HEK293 (cell line): ENCODE measurements at regions not wholly inside any gene's neighbourhood (a gene's known extent, or its start where the extent isn't known, plus 50 kb on each side); places are given as distances from the start of the nearest gene placed in this dataset.

Experiments
- CTCF ChIP-seq: fragments of 450-650 bp; formaldehyde crosslinking; IDR thresholded peaks from 2 replicates; pipeline ENCODE4 v1.5.1; 2016; ENCODE audit warnings: missing biosample characterization, missing genetic modification characterization
- GLIS1 ChIP-seq: fragments of 450-650 bp; formaldehyde crosslinking; IDR thresholded peaks from 2 replicates; pipeline ENCODE4 v1.5.1; 2016; ENCODE audit warnings: missing biosample characterization, missing genetic modification characterization
- KLF10 ChIP-seq: fragments of 450-650 bp; IDR thresholded peaks from 2 replicates; pipeline ENCODE4 v1.5.1; 2018; ENCODE audit warnings: missing biosample characterization, mild to moderate bottlenecking, missing genetic modification characterization
- PRDM4 ChIP-seq: fragments of 450-650 bp; formaldehyde crosslinking; IDR thresholded peaks from 2 replicates; pipeline ENCODE4 v1.5.1; 2017; ENCODE audit warnings: missing biosample characterization, missing genetic modification characterization
- SCRT1 ChIP-seq: fragments of 450-650 bp; formaldehyde crosslinking; IDR thresholded peaks from 2 replicates; pipeline ENCODE4 v1.5.1; 2016; ENCODE audit warnings: missing biosample characterization, missing genetic modification characterization, borderline replicate concordance
- TCF7L2 ChIP-seq: IDR thresholded peaks from 2 replicates; pipeline ENCODE4 v1.6.1; 2011; ENCODE audit warnings: low read depth, mild to moderate bottlenecking, inconsistent platforms, low read length, moderate library complexity, borderline replicate concordance
- ZFP37 ChIP-seq: fragments of 450-650 bp; formaldehyde crosslinking; IDR thresholded peaks from 2 replicates; pipeline ENCODE4 v1.5.1; 2016; ENCODE audit warnings: missing biosample characterization, missing genetic modification characterization
- TF ChIP-seq, protein P1 (sequence below): fragments of 450-650 bp; formaldehyde crosslinking; IDR thresholded peaks from 2 replicates; pipeline ENCODE4 v1.5.1; 2017; ENCODE audit warnings: missing biosample characterization, missing genetic modification characterization

DNA sequence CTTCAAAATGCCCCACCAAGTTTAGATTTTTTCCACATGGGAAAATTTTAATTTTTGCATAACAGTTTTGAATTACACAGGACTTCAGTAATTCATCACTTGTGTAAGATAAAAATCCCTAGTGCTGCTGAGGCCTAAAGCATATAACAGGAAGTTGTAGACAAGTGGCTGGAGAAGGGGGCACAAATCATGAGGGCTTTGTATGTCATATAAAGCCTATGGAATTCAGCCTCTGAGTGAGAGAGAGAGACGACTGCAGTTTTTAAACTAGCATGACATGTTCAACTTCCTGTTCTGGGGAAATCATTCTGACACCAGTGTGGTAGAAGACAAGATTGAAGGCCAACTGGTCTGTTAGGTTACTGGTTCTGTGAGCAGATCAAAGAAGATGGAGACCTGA, 187.3 kb upstream of the CHST9 start:
- TF ChIP-seq, protein P1, sequence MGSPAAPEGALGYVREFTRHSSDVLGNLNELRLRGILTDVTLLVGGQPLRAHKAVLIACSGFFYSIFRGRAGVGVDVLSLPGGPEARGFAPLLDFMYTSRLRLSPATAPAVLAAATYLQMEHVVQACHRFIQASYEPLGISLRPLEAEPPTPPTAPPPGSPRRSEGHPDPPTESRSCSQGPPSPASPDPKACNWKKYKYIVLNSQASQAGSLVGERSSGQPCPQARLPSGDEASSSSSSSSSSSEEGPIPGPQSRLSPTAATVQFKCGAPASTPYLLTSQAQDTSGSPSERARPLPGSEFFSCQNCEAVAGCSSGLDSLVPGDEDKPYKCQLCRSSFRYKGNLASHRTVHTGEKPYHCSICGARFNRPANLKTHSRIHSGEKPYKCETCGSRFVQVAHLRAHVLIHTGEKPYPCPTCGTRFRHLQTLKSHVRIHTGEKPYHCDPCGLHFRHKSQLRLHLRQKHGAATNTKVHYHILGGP (tag by site-specific recombination), result no peak
- TF ChIP-seq SCRT1 (no peak), CTCF (no peak), GLIS1 (tag by site-specific recombination) (no peak), PRDM4 (tag by site-specific recombination) (no peak), TCF7L2 (no peak), ZFP37 (tag by site-specific recombination) (no peak), KLF10 (tag by site-specific recombination) (no peak)
